ENCODE measurements at regions not wholly inside any gene's neighbourhood (a gene's known extent, or its start where the extent isn't known, plus 50 kb on each side); places are given as distances from the start of the nearest gene placed in this dataset.

DNA sequence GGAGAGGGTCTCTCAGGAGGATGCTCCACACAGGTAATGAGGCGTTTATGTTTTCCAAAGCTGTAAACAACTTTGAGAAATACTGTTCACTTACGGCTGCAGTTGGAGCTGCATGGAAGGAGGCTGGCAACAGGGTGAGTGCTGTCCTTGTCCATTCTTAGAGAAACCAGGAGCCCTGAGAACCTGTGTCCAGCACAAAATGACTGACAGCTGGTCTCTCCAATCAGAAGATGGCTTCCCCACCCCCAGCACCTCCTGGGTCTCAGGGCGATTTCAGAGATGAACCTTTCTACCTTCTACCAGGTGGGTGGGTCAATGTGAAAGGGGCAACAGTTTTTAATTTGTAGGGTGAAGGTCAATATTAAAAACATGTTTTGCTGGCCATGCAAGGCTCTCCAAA is 353.6 kb downstream of the NPHP4 start:
- TF ChIP-seq, protein P1, sequence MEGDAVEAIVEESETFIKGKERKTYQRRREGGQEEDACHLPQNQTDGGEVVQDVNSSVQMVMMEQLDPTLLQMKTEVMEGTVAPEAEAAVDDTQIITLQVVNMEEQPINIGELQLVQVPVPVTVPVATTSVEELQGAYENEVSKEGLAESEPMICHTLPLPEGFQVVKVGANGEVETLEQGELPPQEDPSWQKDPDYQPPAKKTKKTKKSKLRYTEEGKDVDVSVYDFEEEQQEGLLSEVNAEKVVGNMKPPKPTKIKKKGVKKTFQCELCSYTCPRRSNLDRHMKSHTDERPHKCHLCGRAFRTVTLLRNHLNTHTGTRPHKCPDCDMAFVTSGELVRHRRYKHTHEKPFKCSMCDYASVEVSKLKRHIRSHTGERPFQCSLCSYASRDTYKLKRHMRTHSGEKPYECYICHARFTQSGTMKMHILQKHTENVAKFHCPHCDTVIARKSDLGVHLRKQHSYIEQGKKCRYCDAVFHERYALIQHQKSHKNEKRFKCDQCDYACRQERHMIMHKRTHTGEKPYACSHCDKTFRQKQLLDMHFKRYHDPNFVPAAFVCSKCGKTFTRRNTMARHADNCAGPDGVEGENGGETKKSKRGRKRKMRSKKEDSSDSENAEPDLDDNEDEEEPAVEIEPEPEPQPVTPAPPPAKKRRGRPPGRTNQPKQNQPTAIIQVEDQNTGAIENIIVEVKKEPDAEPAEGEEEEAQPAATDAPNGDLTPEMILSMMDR (IDR thresholded peaks at IDR 0.05) = no peak
- TF ChIP-seq POLR2A (IDR thresholded peaks at IDR 0.05) (no peak), POLR2AphosphoS5 (IDR thresholded peaks at IDR 0.05) (no peak)

All from breast epithelium (tissue), 3 donors.